Sigmoid colon (tissue), 6 donors: ENCODE measurements at regions not wholly inside any gene's neighbourhood (a gene's known extent, or its start where the extent isn't known, plus 50 kb on each side); places are given as distances from the start of the nearest gene placed in this dataset.

Experiments used
- DNase-seq: peaks from one replicate; pipeline ENCODE4 v3.0.0-alpha.2; 2019
- H3K27ac ChIP-seq, 4 donors: fragments of 200-600 bp; sonication (generic); one replicate each; pipeline ENCODE4 v1.5.1; 2016 to 2019; ENCODE audit warnings: mild to moderate bottlenecking in 1 of 4
- H3K27me3 ChIP-seq, 3 donors: fragments of 200-600 bp; sonication (generic); one replicate each; pipeline ENCODE4 v1.5.1; 2019; ENCODE audit warnings: mild to moderate bottlenecking in 1 of 3
- H3K36me3 ChIP-seq, 4 donors: fragments of 200-600 bp; sonication (generic); one replicate each; pipeline ENCODE4 v1.5.1; 2016 to 2019
- H3K4me1 ChIP-seq, 4 donors: fragments of 200-600 bp; sonication (generic); one replicate each; pipeline ENCODE4 v1.5.1; 2017 to 2019
- H3K4me3 ChIP-seq, 4 donors: fragments of 200-600 bp; sonication (generic); one replicate each; pipeline ENCODE4 v1.5.1; 2017 to 2019; ENCODE audit warnings: mild to moderate bottlenecking in 2 of 4, moderate library complexity in 1 of 4
- H3K9me3 ChIP-seq, 4 donors: fragments of 200-600 bp in 3 of 4; sonication (generic) in 3 of 4; one replicate each; pipeline versions ENCODE4 v1.5.1 to v1.6.1; 2013 to 2019
- CTCF ChIP-seq, 4 experiments: fragments of 450-650 bp in 3 of 4; fragments of 200-600 bp in 1 of 4; IDR thresholded peaks; one replicate each; pipeline ENCODE4 v1.5.1; 2016 to 2019; ENCODE audit warnings: antibody characterized with exemption in 4 of 4, mild to moderate bottlenecking in 3 of 4, moderate library complexity in 2 of 4
- EP300 ChIP-seq, 4 donors: sonication (generic); formaldehyde crosslinking; IDR thresholded peaks; one replicate each; pipeline ENCODE4 v1.6.1; 2017; ENCODE audit warnings: antibody characterized with exemption in 4 of 4
- POLR2A ChIP-seq, 2 donors: fragments of 450-650 bp; IDR thresholded peaks; one replicate each; pipeline ENCODE4 v1.6.1; 2016; ENCODE audit warnings: antibody characterized with exemption in 2 of 2, mild to moderate bottlenecking in 2 of 2, moderate library complexity in 2 of 2
- POLR2AphosphoS5 ChIP-seq, 4 donors: sonication (generic); formaldehyde crosslinking; IDR thresholded peaks; one replicate each; pipeline ENCODE4 v1.6.1; 2017; ENCODE audit warnings: antibody characterized with exemption in 4 of 4
- WGBS, 2 donors: extraction: QIAGEN DNeasy Blood & Tissue Kit; methylation state at CpG; one replicate each; pipeline ENCODE4 v1.1.7; 2013; 5-methylcytosine and 5-hydroxymethylcytosine counted together
- intact Hi-C: fragments of 100-400 bp; cut with DNase I; formaldehyde crosslinking; loops from one replicate; pipeline ENCODE4 v1.15.1; 2023
- donor health status: healthy with polysubstance abuse.
- donor health status: healthy.

GRCh38 chr10:71048971-71049615, 160.7 kb upstream of the PCBD1 start:
- Histone ChIP-seq H3K27me3 (no peaks in the 10 kb centered on the region), H3K9me3 (no peaks in the 10 kb centered on the region), H3K36me3 (no peaks in the 10 kb centered on the region), H3K4me3 (no peak overlapping the region), H3K27ac (no peak overlapping the region), H3K4me1 (no peaks in the 10 kb centered on the region)
- TF ChIP-seq CTCF (IDR thresholded peaks at IDR 0.05) (no peak), POLR2A (IDR thresholded peaks at IDR 0.05) (no peak), POLR2AphosphoS5 (IDR thresholded peaks at IDR 0.05) (no peak), EP300 (IDR thresholded peaks at IDR 0.05) (no peak)
- intact Hi-C loops: no loop called here
- DNase-seq: no peak
- WGBS, 2 donors: 83% methylated on average over 6 of the region's 6 CpGs

GRCh38 chr10:71049994-71050393, 161.6 kb upstream of the PCBD1 start:
- intact Hi-C loops: no loop called here
- DNase-seq: no peak
- TF ChIP-seq EP300 (IDR thresholded peaks at IDR 0.05) (no peak), POLR2A (IDR thresholded peaks at IDR 0.05) (no peak), CTCF (IDR thresholded peaks at IDR 0.05) (no peak), POLR2AphosphoS5 (IDR thresholded peaks at IDR 0.05) (no peak)
- Histone ChIP-seq H3K27me3 (no peaks in the 10 kb centered on the region), H3K4me3 (no peak overlapping the region), H3K36me3 (no peaks in the 10 kb centered on the region), H3K4me1 (no peaks in the 10 kb centered on the region), H3K9me3 (no peaks in the 10 kb centered on the region), H3K27ac (no peak overlapping the region)
- 77 to 79% methylated on average over 6 of the region's 6 CpGs for WGBS, 2 donors

- no peak overlapping the region for H3K4me3 ChIP-seq
- DNase-seq: no peak
- TF ChIP-seq CTCF (IDR thresholded peaks at IDR 0.05) (no peak), EP300 (IDR thresholded peaks at IDR 0.05) (no peak), POLR2A (IDR thresholded peaks at IDR 0.05) (no peak), POLR2AphosphoS5 (IDR thresholded peaks at IDR 0.05) (no peak)
- H3K9me3 ChIP-seq: no peaks in the 10 kb centered on the region
- H3K36me3 ChIP-seq: no peaks in the 10 kb centered on the region
- intact Hi-C loops: no loop called here
- no peaks in the 10 kb centered on the region for H3K27me3 ChIP-seq
- WGBS, 2 donors: 79 to 87% methylated on average over 9 of the region's 9 CpGs
- no peaks in the 10 kb centered on the region for H3K4me1 ChIP-seq
- no peak overlapping the region for H3K27ac ChIP-seq
Measured at GRCh38 chr10:71052076-71052660, 160.2 kb upstream of the UNC5B start.

GRCh38 chr10:71052708-71053107, 159.7 kb upstream of the UNC5B start:
- Histone ChIP-seq H3K27me3 (no peaks in the 10 kb centered on the region), H3K4me3 (no peak overlapping the region), H3K36me3 (no peaks in the 10 kb centered on the region), H3K27ac (no peak overlapping the region), H3K4me1 (no peaks in the 10 kb centered on the region), H3K9me3 (no peaks in the 10 kb centered on the region)
- 92 to 97% methylated on average over 4 of the region's 4 CpGs for WGBS, 2 donors
- TF ChIP-seq EP300 (IDR thresholded peaks at IDR 0.05) (no peak), POLR2AphosphoS5 (IDR thresholded peaks at IDR 0.05) (no peak), CTCF (IDR thresholded peaks at IDR 0.05) (no peak), POLR2A (IDR thresholded peaks at IDR 0.05) (no peak)
- intact Hi-C loops: no loop called here
- DNase-seq: no peak
